Sigmoid colon (tissue), 4 donors: ENCODE measurements at regions not wholly inside any gene's neighbourhood (a gene's known extent, or its start where the extent isn't known, plus 50 kb on each side); places are given as distances from the start of the nearest gene placed in this dataset.

Experiments used
- POLR2A ChIP-seq, 2 donors: fragments of 450-650 bp; IDR thresholded peaks; one replicate each; pipeline ENCODE4 v1.6.1; 2016; ENCODE audit warnings: antibody characterized with exemption in 2 of 2, mild to moderate bottlenecking in 2 of 2, moderate library complexity in 2 of 2
- POLR2AphosphoS5 ChIP-seq, 4 donors: sonication (generic); formaldehyde crosslinking; IDR thresholded peaks; one replicate each; pipeline ENCODE4 v1.6.1; 2017; ENCODE audit warnings: antibody characterized with exemption in 4 of 4
- TF ChIP-seq, protein P1 (sequence below), 4 experiments: fragments of 450-650 bp in 3 of 4; fragments of 200-600 bp in 1 of 4; IDR thresholded peaks; one replicate each; pipeline ENCODE4 v1.5.1; 2016 to 2019; ENCODE audit warnings: antibody characterized with exemption in 4 of 4, mild to moderate bottlenecking in 3 of 4, moderate library complexity in 2 of 4

DNA sequence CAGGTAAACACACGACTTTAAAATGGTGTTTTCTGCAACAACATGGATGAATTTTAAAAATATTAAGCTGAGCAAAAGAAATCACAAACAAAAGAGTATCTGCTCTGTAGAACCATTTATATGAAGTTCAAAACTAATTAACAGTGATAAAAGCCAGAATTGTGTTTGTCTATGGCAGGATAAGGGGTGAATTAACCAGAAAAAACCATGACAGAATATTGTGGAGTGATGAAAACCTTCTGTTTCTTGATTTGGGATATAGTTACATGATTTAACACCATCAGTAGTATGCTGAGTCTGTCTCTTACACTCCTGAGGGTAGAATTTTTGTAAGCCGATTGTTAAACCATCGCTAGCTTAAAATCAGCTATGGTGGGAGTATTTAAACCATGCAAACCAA lies 101.7 kb upstream of the ZNF366 start:
- TF ChIP-seq, protein P1, sequence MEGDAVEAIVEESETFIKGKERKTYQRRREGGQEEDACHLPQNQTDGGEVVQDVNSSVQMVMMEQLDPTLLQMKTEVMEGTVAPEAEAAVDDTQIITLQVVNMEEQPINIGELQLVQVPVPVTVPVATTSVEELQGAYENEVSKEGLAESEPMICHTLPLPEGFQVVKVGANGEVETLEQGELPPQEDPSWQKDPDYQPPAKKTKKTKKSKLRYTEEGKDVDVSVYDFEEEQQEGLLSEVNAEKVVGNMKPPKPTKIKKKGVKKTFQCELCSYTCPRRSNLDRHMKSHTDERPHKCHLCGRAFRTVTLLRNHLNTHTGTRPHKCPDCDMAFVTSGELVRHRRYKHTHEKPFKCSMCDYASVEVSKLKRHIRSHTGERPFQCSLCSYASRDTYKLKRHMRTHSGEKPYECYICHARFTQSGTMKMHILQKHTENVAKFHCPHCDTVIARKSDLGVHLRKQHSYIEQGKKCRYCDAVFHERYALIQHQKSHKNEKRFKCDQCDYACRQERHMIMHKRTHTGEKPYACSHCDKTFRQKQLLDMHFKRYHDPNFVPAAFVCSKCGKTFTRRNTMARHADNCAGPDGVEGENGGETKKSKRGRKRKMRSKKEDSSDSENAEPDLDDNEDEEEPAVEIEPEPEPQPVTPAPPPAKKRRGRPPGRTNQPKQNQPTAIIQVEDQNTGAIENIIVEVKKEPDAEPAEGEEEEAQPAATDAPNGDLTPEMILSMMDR (IDR thresholded peaks at IDR 0.05), result no peak
- TF ChIP-seq POLR2A (IDR thresholded peaks at IDR 0.05), result no peak
- TF ChIP-seq POLR2AphosphoS5 (IDR thresholded peaks at IDR 0.05), result no peak
